ENCODE measurements at regions not wholly inside any gene's neighbourhood (a gene's known extent, or its start where the extent isn't known, plus 50 kb on each side); places are given as distances from the start of the nearest gene placed in this dataset.

DNA sequence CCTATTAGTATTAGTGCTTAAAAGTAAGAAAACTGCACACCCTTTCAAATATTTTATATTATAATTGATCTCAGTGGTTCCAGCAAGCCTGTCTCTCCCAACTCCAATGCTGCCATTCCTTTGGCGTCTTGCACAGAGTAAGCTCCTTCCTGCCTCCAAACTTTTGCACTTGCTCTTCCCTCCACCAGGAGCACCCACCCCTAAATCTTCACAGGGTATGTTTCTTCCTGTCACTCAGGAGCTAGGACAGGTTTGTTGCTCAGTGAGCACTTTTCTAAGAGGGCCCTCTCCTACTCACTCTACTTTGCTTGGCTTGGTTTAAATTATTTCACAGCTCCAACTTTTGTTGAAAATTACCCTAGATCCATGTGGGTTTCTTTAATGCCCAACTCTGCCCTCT lies 189.1 kb upstream of the ADRA1B start:
- ChIA-PET SMC1A (ENCODE audit: uncharacterized antibody, unreplicated experiment) (interaction anchor here (0.6 to 1.5 kb wide), 3 partner anchors 9 to 111 kb away, joined by 3 to 4 read pairs (median 3); no protein-coding TSS in a partner anchor), CTCF (interaction anchor here (0.6 to 1.7 kb wide), 2 partner anchors 295 to 300 kb away, joined by 3 to 4 read pairs; no protein-coding TSS in a partner anchor), POLR2A (no interaction called here), RAD21 (ENCODE audit: unreplicated experiment) (no interaction called here)
- H3K4me1 ChIP-seq (ENCODE audit: control insufficient read depth, insufficient read depth, low read length), result no peaks in the 10 kb centered on the region
- H3K4me3 ChIP-seq, result no peak overlapping the region
- TF ChIP-seq TCF3 (IDR thresholded peaks at IDR 0.05; ENCODE audit: borderline replicate concordance, insufficient read depth, low read depth, low read length) (no peak), FOXK2 (IDR thresholded peaks at IDR 0.05) (no peak), ZSCAN29 (IDR thresholded peaks at IDR 0.05) (no peak), SP1 (IDR thresholded peaks at IDR 0.05; ENCODE audit: low read depth, low read length) (no peak), CREM (IDR thresholded peaks at IDR 0.05; ENCODE audit: low read depth) (no peak), SMAD5 (IDR thresholded peaks at IDR 0.05; ENCODE audit: low read depth) (no peak), EZH2 (IDR thresholded peaks at IDR 0.05; ENCODE audit: borderline replicate concordance, control insufficient read depth, low read depth, low read length) (no peak), NFIC (IDR thresholded peaks at IDR 0.05; ENCODE audit: low read depth, low read length) (no peak), STAT1 (conservative IDR thresholded peaks at IDR 0.05) (no peak), NKRF (conservative IDR thresholded peaks at IDR 0.05) (no peak), USF1 (IDR thresholded peaks at IDR 0.05; ENCODE audit: borderline replicate concordance, extremely low read length, insufficient read depth, low read depth, low read length) (no peak), ZNF274 (IDR thresholded peaks at IDR 0.05; ENCODE audit: insufficient read depth, insufficient read length) (no peak), CBX3 (IDR thresholded peaks at IDR 0.05; ENCODE audit: borderline replicate concordance, low read depth) (no peak)
- intact Hi-C loops (cut with micrococcal nuclease; ENCODE audit: unreplicated experiment), result no loop called here
- no TSS peak for BruUV-seq (replicated peaks)
- ATAC-seq (no peak), FAIRE-seq (no peak), DNase-seq (ENCODE audit: low read depth, low spot score) (no peak)
- no peak overlapping the region for H3K9ac ChIP-seq (ENCODE audit: control insufficient read depth, insufficient read depth, low read length)
- no peaks in the 10 kb centered on the region for H3K9me3 ChIP-seq (replicated peaks; ENCODE audit: control insufficient read depth, insufficient read depth, low read length)
- H3K36me3 ChIP-seq (ENCODE audit: control insufficient read depth in 2 of 2, insufficient read depth in 2 of 2, low read length in 1 of 2), result no peaks in the 10 kb centered on the region
- in situ Hi-C loops (cut with MboI), result no loop called here
- H3K4me2 ChIP-seq (ENCODE audit: control insufficient read depth, insufficient read depth), result no peak overlapping the region
- H3K27me3 ChIP-seq (replicated peaks in 1 of 2; ENCODE audit: control insufficient read depth in 2 of 2, insufficient read depth in 2 of 2, low read length in 1 of 2), result no peaks in the 10 kb centered on the region
- H3K79me2 ChIP-seq (ENCODE audit: control insufficient read depth, insufficient read depth, low read length), result no peaks in the 10 kb centered on the region
- no peaks in the 10 kb centered on the region for H4K20me1 ChIP-seq (ENCODE audit: control insufficient read depth, insufficient read depth)
- no peak overlapping the region for H2AFZ ChIP-seq (ENCODE audit: control insufficient read depth, low read depth, low read length)
- WGBS (ENCODE audit: insufficient coverage, insufficient replicate concordance, low lambda C conversion rate, missing lambda C conversion rate), result 88% methylated on average over 1 of the region's 1 CpG
- H3K27ac ChIP-seq (ENCODE audit: control insufficient read depth, insufficient read depth), result no peak overlapping the region

Measured in GM12878 (cell line).